Liver (tissue), 3 donors: ENCODE measurements at regions not wholly inside any gene's neighbourhood (a gene's known extent, or its start where the extent isn't known, plus 50 kb on each side); places are given as distances from the start of the nearest gene placed in this dataset.

Source experiments
- CTCF ChIP-seq: fragments of 150-350 bp; IDR thresholded peaks from 2 replicates; pipeline ENCODE4 v1.5.1; 2017; ENCODE audit warnings: improper control_type of control experiment, low read depth, low read length; ENCODE audit not compliant: missing input control
- EGR1 ChIP-seq, 2 donors: IDR thresholded peaks; 2 replicates each; pipeline ENCODE4 v1.6.1; 2016 to 2018; ENCODE audit warnings: antibody characterized with exemption in 2 of 2, low read depth in 2 of 2
- MAX ChIP-seq: IDR thresholded peaks from 2 replicates; pipeline ENCODE4 v1.6.1; 2016; ENCODE audit warnings: antibody characterized with exemption
- NR2F2 ChIP-seq: IDR thresholded peaks from 2 replicates; pipeline ENCODE4 v1.6.1; 2016; ENCODE audit warnings: antibody characterized with exemption
- RAD21 ChIP-seq, 2 donors: IDR thresholded peaks; 2 replicates each; pipeline ENCODE4 v1.6.1; 2016; ENCODE audit warnings: antibody characterized with exemption in 2 of 2, mild to moderate bottlenecking in 2 of 2
- REST ChIP-seq: IDR thresholded peaks from 2 replicates; pipeline ENCODE4 v1.6.1; 2016; ENCODE audit warnings: antibody characterized with exemption, mild to moderate bottlenecking
- TAF1 ChIP-seq: conservative IDR thresholded peaks from 2 replicates; pipeline ENCODE4 v1.6.1; 2016; ENCODE audit warnings: antibody characterized with exemption, mild to moderate bottlenecking
- YY1 ChIP-seq: IDR thresholded peaks from 2 replicates; pipeline ENCODE4 v1.6.1; 2016; ENCODE audit warnings: antibody characterized with exemption, mild to moderate bottlenecking
- ZBTB33 ChIP-seq: IDR thresholded peaks from 2 replicates; pipeline ENCODE4 v1.6.1; 2016; ENCODE audit warnings: antibody characterized with exemption
- donor health status: healthy.
- donor health status: healthy.

- no peak for TF ChIP-seq CTCF
- no peak for TF ChIP-seq MAX
- no peak for TF ChIP-seq YY1
- TF ChIP-seq ZBTB33, result no peak
- TF ChIP-seq EGR1 (IDR thresholded peaks at IDR 0.05; ENCODE audit: low read depth in 2 of 2), result no peak
- TF ChIP-seq RAD21 (IDR thresholded peaks at IDR 0.05), result no peak
- TF ChIP-seq NR2F2, result no peak
- TF ChIP-seq REST, result no peak
- no peak for TF ChIP-seq TAF1
Measured at GRCh38 chr6:167441715-167442206, 116.9 kb downstream of the TTLL2 start.
